ENCODE measurements at regions not wholly inside any gene's neighbourhood (a gene's known extent, or its start where the extent isn't known, plus 50 kb on each side); places are given as distances from the start of the nearest gene placed in this dataset.
"Not testable (repeated sequence)": the region's sequence is repeated elsewhere in the genome, so short reads cannot be mapped to it uniquely, and the experiment has no call there.

DNA sequence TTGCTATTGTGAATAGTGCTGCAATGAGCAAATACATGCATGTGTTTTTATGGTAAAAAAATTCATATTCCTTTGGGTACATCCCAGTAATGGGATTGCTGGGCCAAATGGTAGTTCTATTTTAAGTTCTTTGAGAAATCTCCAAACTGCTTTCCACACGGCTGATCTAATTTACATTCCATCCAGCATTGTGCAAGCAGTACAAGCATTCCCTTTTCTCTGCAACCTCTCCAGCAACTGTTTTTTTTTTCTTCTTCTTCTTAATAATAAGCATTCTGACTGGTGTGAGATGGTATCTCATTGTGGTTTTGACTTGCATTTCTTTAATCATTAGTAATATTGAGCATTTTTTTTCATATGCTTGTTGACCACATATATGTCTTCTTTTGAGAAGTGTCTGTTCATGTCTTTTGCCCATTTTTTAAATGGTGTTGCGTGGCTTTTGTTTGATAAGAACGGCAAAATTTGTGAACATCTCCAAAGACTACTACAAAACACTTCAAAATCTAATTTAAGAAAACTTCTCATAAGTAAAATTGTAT lies 136.1 kb upstream of the MYO3A start:
- POLR2A ChIA-PET, result no interaction called here
- CTCF ChIA-PET, result no interaction called here

DNA sequence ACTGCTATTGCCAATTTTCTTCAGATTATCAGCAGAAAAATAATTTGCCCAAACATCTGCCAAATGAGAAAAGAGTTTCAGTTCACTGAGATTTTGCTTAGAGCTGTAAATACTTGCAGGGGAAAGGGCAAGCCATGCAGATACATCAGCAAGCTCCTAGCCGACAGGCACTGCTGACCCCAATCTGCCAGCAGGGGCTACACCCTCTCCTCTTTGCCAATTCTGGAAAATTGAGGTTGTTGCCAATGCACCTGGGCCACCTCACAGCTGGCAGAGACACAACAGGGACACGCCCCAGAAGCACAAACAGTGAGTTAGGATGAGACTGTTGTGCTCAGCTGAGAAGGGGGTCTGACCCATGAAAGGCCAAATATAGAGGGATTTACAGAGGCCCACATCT lies 129.5 kb upstream of the MYO3A start:
- ChIA-PET CTCF (no interaction called here), POLR2A (no interaction called here)

DNA sequence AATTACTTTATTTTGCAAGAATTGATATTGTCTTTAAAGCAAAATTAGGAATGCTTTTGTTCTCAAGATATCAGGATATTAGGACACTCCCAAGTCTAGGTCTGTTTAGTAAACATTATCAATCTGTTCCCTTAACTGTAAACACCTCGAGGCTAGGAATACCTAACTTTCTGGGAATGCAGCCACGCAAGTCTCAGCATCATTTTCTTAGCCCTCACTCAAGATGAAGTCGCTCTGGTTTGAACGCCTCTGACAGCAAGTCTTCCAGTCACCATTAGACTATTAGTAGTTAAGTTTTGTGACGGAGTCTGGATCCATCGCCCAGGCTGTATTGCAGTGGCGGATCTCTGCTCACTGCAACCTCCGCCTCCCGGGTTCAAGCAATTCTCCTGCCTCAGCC lies 128.0 kb upstream of the MYO3A start:
- CTCF ChIA-PET, result no interaction called here
- POLR2A ChIA-PET, result no interaction called here

DNA sequence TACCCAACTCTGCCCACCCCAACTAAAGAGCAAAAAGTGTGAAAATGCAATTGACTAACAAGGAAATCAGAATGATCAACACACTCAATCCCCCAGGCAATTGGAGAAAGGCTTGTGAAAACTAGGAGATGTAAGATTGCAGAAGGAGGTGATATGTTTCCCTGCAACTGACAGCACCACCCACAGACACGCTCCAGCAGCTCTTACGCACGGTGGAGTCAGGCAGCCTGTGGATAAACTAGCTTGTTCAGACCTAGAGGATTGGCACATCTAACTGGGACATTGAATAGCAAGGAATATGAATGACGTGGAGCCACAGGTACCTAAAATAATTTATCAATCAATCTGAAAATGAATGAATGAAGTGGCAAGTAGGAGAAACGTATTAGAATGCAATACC lies 125.7 kb upstream of the MYO3A start:
- ChIA-PET POLR2A (no interaction called here), CTCF (no interaction called here)

DNA sequence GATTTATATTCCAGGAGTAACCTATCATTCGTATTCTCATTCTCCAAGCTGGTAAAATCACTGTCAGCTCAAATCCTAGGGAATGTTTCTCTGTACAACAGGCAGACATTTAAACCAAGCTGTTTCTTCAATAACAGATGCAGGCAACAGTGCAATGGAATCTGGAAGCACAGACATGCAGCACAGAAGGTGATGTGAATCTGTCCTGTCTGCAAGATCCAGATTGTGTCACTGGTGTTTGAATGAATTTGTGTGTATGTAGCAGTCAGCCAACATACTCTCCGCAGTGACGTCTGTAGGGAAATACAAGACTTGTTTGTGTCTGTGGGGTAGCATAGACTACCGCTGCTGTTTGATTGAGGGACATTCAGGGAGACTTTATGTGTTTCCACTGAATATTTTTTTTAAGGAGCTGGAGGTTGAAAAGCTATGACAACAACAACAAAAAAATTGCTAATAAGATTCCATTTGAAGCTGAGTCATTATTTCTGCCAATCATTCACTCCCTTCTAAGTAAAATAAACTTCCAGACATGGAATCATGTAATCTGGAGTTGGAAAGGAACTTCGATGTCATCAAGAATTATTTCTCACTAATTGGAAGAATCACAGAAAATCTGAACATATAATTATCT lies 122.9 kb upstream of the MYO3A start:
- CTCF ChIA-PET, result no interaction called here
- POLR2A ChIA-PET, result no interaction called here

DNA sequence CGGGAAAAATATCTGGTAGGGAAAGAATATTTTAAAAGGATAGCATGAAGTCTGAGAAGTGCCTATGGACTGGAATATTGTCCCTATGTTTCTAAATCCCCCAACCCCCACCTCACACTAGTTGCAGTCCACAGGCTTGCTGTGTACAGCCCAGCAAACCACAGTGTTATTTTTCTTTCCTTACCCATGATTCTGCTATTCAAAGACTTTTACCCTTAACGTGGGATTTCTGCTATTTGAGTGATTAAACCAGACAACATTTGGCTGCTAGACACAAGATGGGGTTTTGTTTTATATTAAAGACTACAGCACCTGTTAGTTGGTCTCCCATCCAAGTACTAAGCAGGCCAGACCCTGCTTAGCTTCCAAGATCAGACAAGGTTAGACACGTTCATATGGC lies 120.5 kb upstream of the MYO3A start:
- ChIA-PET CTCF (no interaction called here), POLR2A (no interaction called here)

DNA sequence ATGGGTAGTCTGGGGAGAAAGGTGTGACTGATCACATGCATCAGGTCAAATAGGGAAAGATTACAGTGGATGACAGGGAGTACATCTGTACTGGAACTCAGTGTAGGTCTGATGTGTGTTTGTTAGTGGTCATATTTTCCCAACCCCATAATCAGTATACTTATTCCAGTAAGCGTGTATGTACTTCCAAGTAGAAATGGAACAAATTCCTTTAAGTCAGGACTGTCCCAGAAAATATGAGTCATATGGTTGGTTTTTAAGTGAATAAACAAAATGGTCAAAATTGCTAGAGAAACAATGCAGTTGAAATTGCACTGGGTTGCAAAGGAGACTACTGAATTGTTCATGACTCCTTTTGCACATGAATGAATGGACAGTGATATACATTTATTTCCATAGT lies 118.8 kb upstream of the MYO3A start:
- ChIA-PET POLR2A (no interaction called here), CTCF (no interaction called here)

DNA sequence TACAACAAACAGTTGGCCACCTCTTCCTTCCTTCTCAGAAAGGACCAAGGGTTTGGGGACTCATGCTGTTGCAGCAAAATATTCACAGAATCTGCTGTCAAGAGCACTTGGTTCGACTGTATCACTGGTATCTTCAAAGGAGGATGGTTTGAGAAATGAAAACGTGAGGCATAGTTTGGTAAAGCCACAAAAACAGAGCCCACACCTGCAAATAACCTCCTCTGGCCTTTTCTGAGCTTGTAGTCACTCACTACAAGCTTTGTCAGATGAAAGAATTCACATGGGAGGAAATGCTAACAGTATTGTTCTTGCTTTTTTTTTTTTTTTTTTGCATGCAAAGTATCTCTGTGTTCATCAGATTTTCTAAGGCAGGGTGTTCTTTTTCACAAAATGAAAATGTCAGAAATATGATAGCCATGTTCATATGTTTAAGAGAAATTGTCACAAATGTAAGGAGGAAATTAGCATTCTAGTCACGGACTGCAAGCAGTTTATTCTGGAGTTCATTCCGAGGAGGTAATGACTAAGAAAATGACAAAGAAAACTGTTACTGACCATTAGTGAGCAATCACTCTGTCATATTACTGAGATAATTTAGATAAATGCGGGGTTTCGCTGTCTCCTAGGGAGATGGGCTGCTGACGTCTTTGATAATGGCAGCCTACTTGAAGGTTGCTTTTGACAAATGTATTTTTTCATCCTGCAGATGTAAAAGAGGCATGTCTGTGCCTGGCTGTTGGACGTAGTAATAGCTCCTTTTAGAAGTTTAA lies 117.8 kb upstream of the MYO3A start:
- POLR2A ChIA-PET, result interaction anchor here (0.7 kb wide), 1 partner anchor 241 kb away, joined by 4 read pairs; no protein-coding TSS in a partner anchor
- CTCF ChIA-PET, result interaction anchor here (0.7 kb wide), 1 partner anchor 25 kb away, joined by 3 read pairs; no protein-coding TSS in a partner anchor

DNA sequence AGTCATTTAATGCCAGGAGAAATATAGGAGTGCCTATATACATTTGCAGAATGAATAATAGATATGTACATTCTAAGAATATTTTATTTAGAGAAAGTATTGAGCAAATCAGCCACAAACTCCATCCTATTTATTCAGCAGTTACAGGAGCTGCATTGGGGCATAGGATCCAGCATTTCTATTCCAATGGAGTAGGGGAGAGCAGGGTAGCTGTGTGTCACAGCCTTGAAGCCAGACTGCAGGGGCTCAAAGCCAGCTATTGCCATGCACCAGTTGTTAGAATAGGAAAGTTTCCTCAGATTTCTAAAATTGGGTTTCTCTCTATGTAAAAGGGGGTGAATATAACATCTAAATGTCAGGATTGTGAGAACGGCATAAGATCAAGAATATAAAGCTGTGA lies 116.8 kb upstream of the MYO3A start:
- POLR2A ChIA-PET, result no interaction called here
- CTCF ChIA-PET, result no interaction called here

DNA sequence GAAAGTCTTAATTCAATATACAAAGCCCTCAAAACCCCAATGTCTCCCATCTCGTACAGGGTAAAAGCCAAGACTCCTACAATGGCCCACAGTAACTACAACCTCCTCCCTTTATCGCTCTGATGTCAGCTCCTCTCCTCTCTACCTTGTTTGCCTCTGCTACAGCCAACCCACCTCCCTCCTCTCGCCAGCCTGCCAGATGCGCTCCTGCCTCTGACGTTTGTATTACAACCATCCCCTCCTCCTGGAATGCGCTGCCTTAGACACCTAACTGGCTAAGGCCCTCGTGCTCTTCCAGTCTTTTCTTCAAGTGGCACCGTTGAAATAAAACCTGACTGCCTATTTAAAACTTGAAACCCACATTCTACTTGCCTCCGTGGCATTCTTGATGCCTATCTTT lies 115.3 kb upstream of the MYO3A start:
- POLR2A ChIA-PET, result no interaction called here
- CTCF ChIA-PET, result no interaction called here

DNA sequence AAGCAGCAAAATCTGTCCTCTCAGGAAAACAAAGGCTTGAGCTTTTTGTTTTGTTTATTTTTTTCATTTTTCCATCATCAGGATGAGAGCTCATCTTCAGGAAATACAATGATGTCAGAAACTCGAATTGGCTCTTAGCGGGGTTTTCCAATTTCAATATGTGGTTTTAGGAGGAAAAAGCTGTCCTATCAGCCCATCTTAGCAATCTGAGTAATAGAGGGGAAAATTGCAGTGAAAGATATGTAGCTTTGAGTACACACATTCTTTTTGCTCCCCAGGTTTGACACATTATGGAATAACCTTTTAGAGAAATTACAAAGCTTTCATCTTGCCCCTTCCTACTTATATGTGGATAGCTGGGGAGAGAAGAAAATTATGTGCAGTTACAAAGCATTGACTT lies 113.6 kb upstream of the MYO3A start:
- ChIA-PET CTCF (no interaction called here), POLR2A (no interaction called here)

DNA sequence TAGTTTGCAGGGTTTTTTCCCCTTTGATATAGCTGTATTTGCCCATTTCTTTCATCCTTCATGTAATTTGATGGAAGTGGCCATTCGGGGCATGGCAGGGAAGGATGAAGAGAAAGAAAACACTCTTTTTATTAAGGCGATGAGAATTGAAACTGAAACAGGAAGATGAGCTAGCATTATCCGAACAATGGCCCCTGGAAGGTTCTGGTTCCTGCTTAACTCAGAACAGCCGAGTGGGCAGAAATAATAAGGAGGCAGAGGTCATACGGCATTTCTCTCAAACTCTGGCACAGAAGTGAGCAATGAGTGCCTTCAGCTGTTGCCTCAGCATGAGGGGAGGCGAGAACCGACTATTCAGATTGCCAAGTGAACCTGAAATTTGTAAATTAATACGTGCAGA lies 113.2 kb upstream of the MYO3A start:
- POLR2A ChIA-PET, result no interaction called here

DNA sequence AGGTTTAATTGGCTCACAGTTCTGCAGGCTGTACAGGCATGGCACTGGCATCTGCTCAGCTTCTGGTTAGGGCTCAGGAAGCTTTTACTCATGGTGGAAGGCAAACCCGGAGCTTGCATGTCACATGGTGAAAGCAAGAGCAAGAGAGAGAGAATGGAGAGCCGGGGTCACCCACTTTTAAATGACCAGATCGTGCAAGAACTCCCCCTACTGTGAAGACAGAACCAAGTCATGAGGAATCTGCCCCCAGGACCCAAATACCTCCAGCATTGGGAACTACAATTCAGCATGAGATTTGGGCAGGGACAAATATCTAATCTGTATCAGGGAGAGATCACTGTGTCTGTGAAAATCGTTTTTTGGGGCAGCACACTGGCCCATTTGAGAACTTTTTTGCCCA lies 110.0 kb upstream of the MYO3A start:
- CTCF ChIA-PET, result no interaction called here
- POLR2A ChIA-PET, result no interaction called here

More for the DNA sequence above, 113.2 kb upstream of the MYO3A start:
- CTCF ChIA-PET, result no interaction called here

DNA sequence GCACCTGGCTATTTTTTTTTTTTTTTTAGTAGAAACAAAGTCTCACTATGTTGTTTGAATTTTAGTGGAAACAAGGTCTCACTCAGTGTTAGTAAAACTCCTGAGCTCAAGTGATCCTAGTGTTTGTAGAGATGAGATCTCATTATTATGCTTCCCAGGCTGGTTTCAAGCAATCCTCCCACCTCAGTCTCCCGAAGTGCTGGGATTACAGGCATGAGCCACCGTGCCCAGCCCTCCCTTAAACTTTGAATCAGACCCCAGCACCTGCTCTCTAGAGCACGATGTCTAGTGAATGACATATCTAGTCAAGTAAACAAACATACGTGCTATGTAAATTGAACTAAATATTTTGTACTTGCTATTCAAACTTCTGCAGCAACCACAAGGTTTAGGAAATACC lies 105.6 kb upstream of the MYO3A start:
- ChIA-PET POLR2A (no interaction called here), CTCF (no interaction called here)

DNA sequence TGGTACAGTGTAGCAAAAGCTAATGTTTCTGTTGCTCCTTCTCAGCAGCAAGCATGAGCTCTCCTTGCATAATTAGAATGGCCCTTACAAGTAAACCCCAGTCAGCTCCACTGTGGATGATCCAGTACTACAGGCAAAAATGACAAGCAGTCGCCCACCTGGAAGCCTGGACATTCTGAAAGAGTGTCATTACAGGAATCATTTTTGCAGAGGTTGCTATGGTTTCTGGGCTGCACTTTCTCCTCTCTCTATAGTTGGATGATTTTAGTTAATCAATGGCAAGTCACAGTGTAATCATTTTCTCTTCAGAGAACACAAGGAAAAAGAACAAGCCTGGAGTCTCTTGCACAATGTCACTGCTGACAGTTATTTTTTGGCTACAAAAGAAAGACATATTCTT lies 102.9 kb upstream of the MYO3A start:
- ChIA-PET CTCF (no interaction called here), POLR2A (no interaction called here)

DNA sequence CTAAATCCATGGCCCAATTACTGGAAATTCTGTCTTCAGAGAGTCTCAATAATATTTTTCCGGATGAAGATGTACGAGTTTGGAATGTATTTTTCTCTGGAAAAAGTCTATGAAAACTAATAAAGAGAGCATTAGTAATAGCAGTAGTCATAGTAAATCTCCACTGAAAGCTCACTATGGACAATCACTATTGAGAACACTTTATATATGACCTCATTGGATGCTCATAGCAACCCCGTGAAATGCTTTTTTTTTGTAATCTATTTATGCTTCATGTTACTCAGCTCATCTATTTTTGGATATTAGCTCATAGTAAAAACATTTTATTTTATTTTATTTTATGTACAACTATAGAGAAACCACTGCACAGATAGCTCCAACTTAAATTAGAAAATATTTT lies 94.3 kb upstream of the MYO3A start:
- ChIA-PET CTCF (no interaction called here), POLR2A (no interaction called here)

DNA sequence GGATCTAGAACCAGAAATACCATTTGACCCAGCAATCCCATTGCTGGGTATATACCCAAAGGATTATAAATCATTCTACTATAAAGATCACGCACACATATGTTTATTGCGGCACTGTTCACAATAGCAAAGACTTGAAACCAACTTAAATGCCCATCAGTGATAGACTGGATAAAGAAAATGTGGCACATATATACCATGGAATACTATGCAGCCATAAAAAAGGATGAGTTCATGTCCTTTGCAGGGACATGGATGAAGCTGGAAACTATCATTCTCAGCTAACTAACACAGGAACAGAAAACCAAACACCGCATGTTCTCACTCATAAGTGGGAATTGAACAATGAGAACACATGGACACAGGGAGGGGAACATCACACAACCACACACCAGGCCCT lies 93.2 kb upstream of the MYO3A start:
- CTCF ChIA-PET, POLR2A ChIA-PET: not testable (repeated sequence)

DNA sequence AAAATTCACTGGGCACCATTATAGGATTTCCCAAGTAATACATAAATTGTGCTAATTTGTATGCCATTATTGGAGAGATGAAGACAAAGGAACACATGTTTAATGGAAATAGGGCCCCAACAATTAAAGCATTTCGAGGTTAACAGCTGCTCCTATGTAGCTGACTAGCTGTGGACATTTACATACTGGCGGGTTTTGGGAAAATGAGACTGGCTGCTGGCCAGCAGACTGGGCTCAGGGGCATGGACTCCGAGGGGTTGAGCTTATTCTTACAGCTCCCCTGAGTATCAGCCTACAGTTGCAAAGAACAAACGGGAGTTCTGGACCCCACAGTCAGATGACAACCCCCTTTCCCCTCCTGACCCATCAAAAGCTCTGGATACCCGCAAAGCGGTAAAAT lies 91.9 kb upstream of the MYO3A start:
- ChIA-PET CTCF (no interaction called here), POLR2A (no interaction called here)

DNA sequence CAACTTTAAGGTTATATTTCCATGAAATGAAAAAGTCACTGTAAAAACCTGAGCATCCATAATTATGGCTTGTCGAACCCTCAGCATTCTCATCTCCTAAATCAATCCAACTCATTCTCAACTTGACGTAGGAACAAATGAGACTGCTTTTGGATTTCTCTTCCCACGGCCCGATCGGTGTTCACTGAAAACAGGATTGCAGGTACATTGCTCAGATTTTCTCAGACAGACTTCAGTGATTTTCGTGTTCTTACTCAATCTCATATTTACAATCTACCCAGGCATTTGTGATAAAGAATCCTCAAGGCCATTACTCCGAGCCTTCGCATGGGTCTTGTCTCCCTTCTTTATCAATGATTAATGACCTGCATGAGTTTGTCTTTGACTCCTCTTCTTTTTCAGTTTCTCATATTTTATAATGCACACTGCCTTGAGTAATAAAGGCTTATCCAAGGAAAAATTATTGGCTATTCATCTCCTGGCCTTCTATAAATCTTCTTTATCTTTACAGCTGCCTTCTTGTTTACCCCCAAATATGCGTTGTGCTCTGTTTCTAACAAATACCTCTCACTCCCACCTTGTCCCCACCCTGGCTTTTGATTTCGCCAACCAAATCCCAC lies 90.4 kb upstream of the MYO3A start:
- CTCF ChIA-PET, result no interaction called here
- POLR2A ChIA-PET, result no interaction called here

DNA sequence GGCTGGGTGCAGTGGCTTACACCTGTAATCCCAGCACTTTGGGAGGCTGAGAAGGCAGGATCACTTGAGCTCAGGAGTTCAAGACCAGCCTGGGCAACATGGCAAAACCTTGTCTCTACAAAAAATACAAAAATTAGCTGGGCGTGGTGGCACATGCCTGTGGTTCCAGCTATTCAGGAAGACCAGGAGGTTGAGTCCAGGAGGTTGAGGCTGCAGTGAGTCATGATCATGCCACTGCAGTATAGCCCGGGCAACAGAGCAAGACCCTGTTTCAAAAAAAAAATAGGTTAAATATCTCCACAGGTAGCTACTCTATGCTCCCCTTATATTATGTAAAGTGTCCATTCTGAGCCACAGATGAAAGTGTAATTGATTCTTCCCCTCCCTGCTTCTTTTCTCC lies 89.3 kb upstream of the MYO3A start:
- CTCF ChIA-PET, POLR2A ChIA-PET: not testable (repeated sequence)

DNA sequence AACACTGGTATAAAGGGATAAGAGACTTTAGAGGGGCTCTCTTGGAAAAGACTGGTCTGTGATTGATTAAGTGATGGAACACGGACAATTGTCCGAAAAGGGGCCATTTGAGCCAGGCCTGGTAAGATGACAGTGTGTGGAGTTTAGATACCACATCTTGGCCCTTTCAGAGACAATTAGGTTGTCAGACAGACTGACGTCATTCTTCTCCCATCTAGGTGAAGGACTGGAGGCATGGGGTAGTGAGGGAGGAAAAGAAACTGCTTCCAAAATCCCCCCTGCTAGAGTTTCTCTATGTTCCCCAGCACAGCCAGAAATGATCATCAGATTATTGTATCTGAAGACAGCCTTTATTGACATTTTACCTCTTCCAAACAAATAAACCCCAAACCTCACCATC lies 84.8 kb upstream of the MYO3A start:
- POLR2A ChIA-PET, result no interaction called here
- CTCF ChIA-PET, result no interaction called here

DNA sequence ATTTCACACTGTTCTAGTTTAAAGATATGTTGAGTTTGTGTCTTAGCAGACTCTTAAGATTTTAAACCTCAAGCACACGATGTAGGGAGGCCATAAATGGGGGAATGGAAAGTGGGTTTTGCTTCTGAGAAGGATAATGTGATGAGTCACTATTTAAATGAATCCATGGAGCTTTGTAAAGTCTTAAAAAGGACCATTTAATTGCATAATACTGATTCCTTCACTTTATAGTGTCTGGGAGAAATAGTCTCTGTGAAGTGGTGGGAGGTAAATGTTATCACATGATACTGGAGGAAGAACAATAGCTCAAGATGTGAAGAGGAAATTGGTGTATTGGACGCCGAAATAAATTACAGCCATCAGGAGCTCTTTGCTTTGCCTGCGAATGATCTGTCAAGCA lies 84.0 kb upstream of the MYO3A start:
- CTCF ChIA-PET, result no interaction called here
- POLR2A ChIA-PET, result no interaction called here
